A549 (cell line): ENCODE measurements at regions not wholly inside any gene's neighbourhood (a gene's known extent, or its start where the extent isn't known, plus 50 kb on each side); places are given as distances from the start of the nearest gene placed in this dataset.

Experiments
- ATAC-seq, 2 experiments: fragments of 200-7000 bp in 1 of 2; fragments of >200 bp in 1 of 2; cut with Nextera tagmentation in 1 of 2; cut with Tn5 transposase in 1 of 2; 3 replicates each; pipeline versions ENCODE4 v1.8.0 to v1.9.1; 2018 to 2020; ENCODE audit warnings: mild to moderate bottlenecking in 1 of 2, moderate library complexity in 1 of 2
- CTCF ChIA-PET: fragments of 300-600 bp; sonication (Branson Sonifier 250); formaldehyde crosslinking; extraction: SDS; loops from one replicate; lab custom pipeline; 2021; ENCODE audit warnings: antibody characterized with exemption, inconsistent platforms; lab: Yijun Ruan, JAX
- POLR2A ChIA-PET: fragments of 350-600 bp; formaldehyde crosslinking; extraction: SDS; loops from one replicate; lab custom pipeline; 2021; ENCODE audit warnings: antibody characterized with exemption, inconsistent platforms; lab: Yijun Ruan, JAX
- DNase-seq, 2 experiments: peaks; one replicate each; pipeline versions ENCODE4 v3.0.0 to v3.0.0-alpha.2; 2011 to 2016; ENCODE audit warnings: low read depth in 1 of 2, low spot score in 1 of 2
- FAIRE-seq: peaks from 2 replicates; lab custom pipeline; 2011; peaks lifted over from hg19 to GRCh38; lab: Jason Lieb, UNC
- H3K27ac ChIP-seq, 2 experiments: fragments of >200 bp; sonication (Bioruptor Twin); formaldehyde crosslinking; 3 replicates each; pipeline ENCODE4 v1.5.1; 2016 to 2017
- H3K4me1 ChIP-seq: fragments of >200 bp; sonication (Bioruptor Twin); formaldehyde crosslinking; 3 replicates; pipeline ENCODE4 v1.6.1; 2016
- H3K4me2 ChIP-seq: fragments of >200 bp; sonication (Bioruptor Twin); formaldehyde crosslinking; 3 replicates; pipeline ENCODE4 v1.6.1; 2016
- H3K4me3 ChIP-seq: fragments of >200 bp; sonication (Bioruptor Twin); formaldehyde crosslinking; 3 replicates; pipeline ENCODE4 v1.5.1; 2016
- H3K9me3 ChIP-seq: fragments of >200 bp; sonication (Bioruptor Twin); formaldehyde crosslinking; 3 replicates; pipeline ENCODE4 v1.6.1; 2016
- BCL3 ChIP-seq: fragments of >200 bp; sonication (Bioruptor Twin); formaldehyde crosslinking; IDR thresholded peaks from 3 replicates; pipeline ENCODE4 v1.6.1; 2016
- BHLHE40 ChIP-seq: IDR thresholded peaks from 2 replicates; pipeline ENCODE4 v1.6.1; 2012; ENCODE audit warnings: low read depth, low read length, inconsistent platforms
- CBX8 ChIP-seq: fragments of 200-600 bp; sonication (generic); IDR thresholded peaks from 2 replicates; pipeline ENCODE4 v1.6.1; 2016
- E2F6 ChIP-seq: IDR thresholded peaks from 2 replicates; pipeline ENCODE4 v1.6.1; 2012; ENCODE audit warnings: low read depth, borderline replicate concordance
- ELK1 ChIP-seq: fragments of 150-350 bp; IDR thresholded peaks from 2 replicates; pipeline ENCODE4 v1.6.1; 2014; ENCODE audit warnings: low read depth, mild to moderate bottlenecking, low read length
- HDAC2 ChIP-seq: fragments of 200-600 bp; sonication (generic); IDR thresholded peaks from 2 replicates; pipeline ENCODE4 v1.6.1; 2016
- HEYL ChIP-seq: fragments of 250-450 bp; sonication (Bioruptor Pico); IDR thresholded peaks from 2 replicates; pipeline ENCODE4 v1.8.0; 2021; ENCODE audit warnings: mild to moderate bottlenecking, moderate library complexity
- HMGXB4 ChIP-seq: fragments of 250-450 bp; sonication (Bioruptor Pico); IDR thresholded peaks from 2 replicates; pipeline ENCODE4 v1.5.0; 2021; ENCODE audit warnings: mild to moderate bottlenecking, moderate library complexity, borderline replicate concordance
- MAFK ChIP-seq: fragments of 450-650 bp; IDR thresholded peaks from 2 replicates; pipeline ENCODE4 v1.6.1; 2014; ENCODE audit not compliant: partially characterized antibody
- MAX ChIP-seq: IDR thresholded peaks from 2 replicates; pipeline ENCODE4 v1.6.1; 2012
- NPAS2 ChIP-seq: fragments of 250-450 bp; sonication (Bioruptor Pico); IDR thresholded peaks from 2 replicates; pipeline ENCODE4 v1.8.0; 2022; ENCODE audit warnings: mild to moderate bottlenecking, moderate library complexity, borderline replicate concordance
- PHF8 ChIP-seq: fragments of 200-600 bp; sonication (generic); IDR thresholded peaks from 2 replicates; pipeline ENCODE4 v1.6.1; 2016; ENCODE audit warnings: low read depth, mild to moderate bottlenecking, antibody characterized with exemption, moderate library complexity, borderline replicate concordance
- POLR2A ChIP-seq: IDR thresholded peaks from 2 replicates; pipeline ENCODE4 v1.6.1; 2012; ENCODE audit warnings: mild to moderate bottlenecking, low read length
- RAD21 ChIP-seq, 2 experiments: fragments of >200 bp in 1 of 2; sonication (Bioruptor Twin) in 1 of 2; formaldehyde crosslinking in 1 of 2; IDR thresholded peaks in 1 of 2; conservative IDR thresholded peaks in 1 of 2; 2 replicates in 1 of 2; 3 replicates in 1 of 2; pipeline ENCODE4 v1.6.1; 2012 to 2018; ENCODE audit warnings: inconsistent platforms in 1 of 2
- TFCP2L1 ChIP-seq: fragments of 250-450 bp; sonication (Bioruptor Pico); IDR thresholded peaks from 2 replicates; pipeline ENCODE4 v1.5.0; 2021; ENCODE audit warnings: mild to moderate bottlenecking
- ZFP36 ChIP-seq: fragments of 450-650 bp; IDR thresholded peaks from 2 replicates; pipeline ENCODE4 v1.6.1; 2014; ENCODE audit warnings: borderline replicate concordance; ENCODE audit not compliant: partially characterized antibody
- ZNF302 ChIP-seq: fragments of 250-450 bp; sonication (Bioruptor Pico); IDR thresholded peaks from 2 replicates; pipeline ENCODE4 v1.9.0; 2021; ENCODE audit warnings: inconsistent platforms, mild to moderate bottlenecking, moderate library complexity
- WGBS: methylation state at CpG from one replicate; pipeline ENCODE4 v1.1.6; 2017; ENCODE audit errors: missing lambda C conversion rate; 5-methylcytosine and 5-hydroxymethylcytosine counted together

- no peaks in the 10 kb centered on the region for H3K4me1 ChIP-seq
- no peak overlapping the region for H3K27ac ChIP-seq
- POLR2A ChIA-PET = no interaction called here
- H3K4me3 ChIP-seq = no peak overlapping the region
- CTCF ChIA-PET = no interaction called here
- peaks cover 5% of the 10 kb centered on the region; the same call in 1 of the 3 replicates for H3K9me3 ChIP-seq
- no peak overlapping the region for H3K4me2 ChIP-seq
- peak; percentile 63 for FAIRE-seq
- WGBS = 5% methylated on average over 1 of the region's 1 CpG
- TF ChIP-seq BHLHE40 = no peak
- no peak for TF ChIP-seq POLR2A
- DNase-seq = no peak
- ATAC-seq = no peak
Observed at GRCh38 chr15:95431518-95431917, 899.0 kb upstream of the NR2F2 start.

GRCh38 chr15:95432878-95433405 lies 897.6 kb upstream of the NR2F2 start:
- ATAC-seq = no peak
- 8% methylated on average over 2 of the region's 2 CpGs for WGBS
- H3K4me2 ChIP-seq = no peak overlapping the region

More at GRCh38 chr15:95432878-95433405, 897.6 kb upstream of the NR2F2 start:
- ChIA-PET CTCF (interaction anchor here (1.5 kb wide), 1 partner anchor 10 kb away, joined by 3 read pairs; no protein-coding TSS in a partner anchor), POLR2A (no interaction called here)
- H3K27ac ChIP-seq = no peak overlapping the region
- no peak for TF ChIP-seq E2F6
- TF ChIP-seq MAX = no peak
- no peak for TF ChIP-seq MAFK
- TF ChIP-seq HMGXB4 (CRISPR knock-in tag) = no peak
- no peak for TF ChIP-seq ZFP36
- TF ChIP-seq NPAS2 = no peak
- TF ChIP-seq HEYL (CRISPR knock-in tag) = no peak
- TF ChIP-seq RAD21 (conservative IDR thresholded peaks at IDR 0.05 in 1 of 2, IDR thresholded peaks at IDR 0.05 in 1 of 2) = no peak
- no peak for TF ChIP-seq PHF8
- no peak for TF ChIP-seq ELK1
- no peak for TF ChIP-seq CBX8
- no peak for TF ChIP-seq HDAC2
- no peak for TF ChIP-seq POLR2A
- TF ChIP-seq ZNF302 (CRISPR knock-in tag) = no peak
- no peak for TF ChIP-seq BCL3
- TF ChIP-seq TFCP2L1 = no peak
- TF ChIP-seq, all 56 proteins: peak for 0
- Histone ChIP-seq H3K4me1 (no peaks in the 10 kb centered on the region), H3K4me3 (no peak overlapping the region), H3K9me3 (no peaks in the 10 kb centered on the region)
- FAIRE-seq (no peak), DNase-seq (no peak)
